Endothelial cell of umbilical vein (primary cell): ENCODE measurements at regions not wholly inside any gene's neighbourhood (a gene's known extent, or its start where the extent isn't known, plus 50 kb on each side); places are given as distances from the start of the nearest gene placed in this dataset.

Experiments
- BruUV-seq: library from RNA; stranded (reverse); fragments of 400-500 nt; replicated peaks from 2 replicates; lab custom pipeline; 2021; lab: Mats Ljungman, UMichigan
- CTCF ChIA-PET: fragments of 300-600, 350-600 bp; sonication (Branson Sonifier 250); formaldehyde crosslinking; loops from one replicate; lab custom pipeline; 2021; ENCODE audit warnings: antibody characterized with exemption, inconsistent platforms; lab: Charles Lee
- POLR2A ChIA-PET: fragments of 300-600, 350-600 bp; sonication (Branson Sonifier 250); formaldehyde crosslinking; loops from one replicate; lab custom pipeline; 2021; ENCODE audit warnings: antibody characterized with exemption, inconsistent platforms; lab: Charles Lee
- DNase-seq: peaks from one replicate; pipeline ENCODE4 v3.0.0-alpha.2; 2011; ENCODE audit warnings: low read depth, low spot score
- FAIRE-seq: peaks from 2 replicates; lab custom pipeline; 2011; peaks lifted over from hg19 to GRCh38; lab: Jason Lieb, UNC
- H2AFZ ChIP-seq: 2 replicates; pipeline ENCODE4 v1.6.0; 2012; ENCODE audit warnings: low read depth, low read length, control low read depth, inconsistent platforms
- H3K27ac ChIP-seq: 2 replicates; pipeline ENCODE4 v1.5.1; 2011; ENCODE audit warnings: low read depth, mild to moderate bottlenecking, control low read depth, low read length, moderate library complexity; ENCODE audit not compliant: insufficient read depth
- H3K27me3 ChIP-seq, 2 experiments: 2 replicates each; pipeline versions ENCODE4 v1.6.0 to v1.6.1; 2011; ENCODE audit warnings: low read length in 2 of 2, mixed read lengths in 1 of 2; ENCODE audit not compliant: control insufficient read depth in 2 of 2, insufficient read depth in 2 of 2
- H3K36me3 ChIP-seq, 2 experiments: 2 replicates in 1 of 2; 3 replicates in 1 of 2; pipeline ENCODE4 v1.5.1; 2011; ENCODE audit warnings: low read length in 2 of 2, mild to moderate bottlenecking in 1 of 2, moderate library complexity in 1 of 2; ENCODE audit not compliant: control insufficient read depth in 2 of 2, insufficient read depth in 2 of 2; ENCODE audit errors: extremely low read depth in 1 of 2
- H3K4me1 ChIP-seq: 3 replicates; pipeline ENCODE4 v1.5.1; 2011; ENCODE audit warnings: mild to moderate bottlenecking, low read length; ENCODE audit not compliant: control insufficient read depth, insufficient read depth; ENCODE audit errors: extremely low read depth
- H3K4me2 ChIP-seq: 2 replicates; pipeline ENCODE4 v1.6.1; 2011; ENCODE audit warnings: low read length, control low read depth, mixed read lengths; ENCODE audit not compliant: insufficient read depth
- H3K4me3 ChIP-seq, 3 experiments: fragments of 200-600 bp in 1 of 3; sonication (generic), shearing (Covaris generic) in 1 of 3; replicated peaks in 1 of 3; 2 replicates each; pipeline ENCODE4 v1.5.1; 2011 to 2016; ENCODE audit warnings: control low read depth in 3 of 3, low read length in 3 of 3, mild to moderate bottlenecking in 2 of 3, inconsistent platforms in 1 of 3, low read depth in 1 of 3, moderate library complexity in 1 of 3; ENCODE audit not compliant: insufficient read depth in 1 of 3
- H3K79me2 ChIP-seq: 2 replicates; pipeline ENCODE4 v1.6.0; 2012; ENCODE audit warnings: low read length, inconsistent platforms; ENCODE audit not compliant: control insufficient read depth, insufficient read depth
- H3K9ac ChIP-seq: replicated peaks from 2 replicates; pipeline ENCODE3; 2011; ENCODE audit warnings: low read length, control low read depth; ENCODE audit not compliant: insufficient read depth; ENCODE audit errors: extremely low read depth
- H3K9me1 ChIP-seq: replicated peaks from 3 replicates; pipeline ENCODE4 v1.6.0; 2011; ENCODE audit warnings: mild to moderate bottlenecking, low read length; ENCODE audit not compliant: control insufficient read depth, insufficient read depth; ENCODE audit errors: extremely low read depth
- H3K9me3 ChIP-seq: replicated peaks from 2 replicates; pipeline ENCODE4 v1.5.1; 2012; ENCODE audit warnings: low read length, inconsistent platforms; ENCODE audit not compliant: control insufficient read depth, insufficient read depth
- H4K20me1 ChIP-seq: replicated peaks from 2 replicates; pipeline ENCODE3; 2011; ENCODE audit warnings: mild to moderate bottlenecking, low read length; ENCODE audit not compliant: control insufficient read depth, insufficient read depth; ENCODE audit errors: extremely low read depth
- CTCF ChIP-seq, 2 donors: IDR thresholded peaks; 1 replicate in 1 of 2; 2 replicates in 1 of 2; pipeline ENCODE4 v1.5.1; 2011; ENCODE audit warnings: low read length in 2 of 2, mild to moderate bottlenecking in 2 of 2, moderate library complexity in 2 of 2, control low read depth in 1 of 2, inconsistent platforms in 1 of 2, low read depth in 1 of 2; ENCODE audit not compliant: insufficient read depth in 1 of 2; ENCODE audit errors: extremely low read depth in 1 of 2
- EZH2 ChIP-seq: IDR thresholded peaks from 2 replicates; pipeline ENCODE4 v1.6.1; 2012; ENCODE audit warnings: borderline replicate concordance, low read depth, mild to moderate bottlenecking, moderate library complexity, low read length, inconsistent platforms; ENCODE audit not compliant: severe bottlenecking
- FOS ChIP-seq: IDR thresholded peaks from 2 replicates; pipeline ENCODE4 v1.6.1; 2011; ENCODE audit warnings: mild to moderate bottlenecking, low read length, moderate library complexity, borderline replicate concordance; ENCODE audit not compliant: insufficient read depth
- GATA2 ChIP-seq: IDR thresholded peaks from 2 replicates; pipeline ENCODE4 v1.7.0; 2011; ENCODE audit warnings: low read depth, mild to moderate bottlenecking, moderate library complexity, mixed read lengths, low read length; ENCODE audit not compliant: insufficient read length, insufficient read depth
- JUN ChIP-seq: IDR thresholded peaks from 2 replicates; pipeline ENCODE4 v1.6.1; 2011; ENCODE audit warnings: borderline replicate concordance, low read depth; ENCODE audit not compliant: insufficient read length, insufficient read depth
- MAX ChIP-seq: IDR thresholded peaks from 2 replicates; pipeline ENCODE4 v1.6.1; 2011; ENCODE audit not compliant: insufficient read depth, insufficient read length
- MYC ChIP-seq: IDR thresholded peaks from one replicate; pipeline ENCODE4 v1.6.1; 2011; ENCODE audit warnings: mild to moderate bottlenecking, low read depth, low read length
- POLR2A ChIP-seq: IDR thresholded peaks from 2 replicates; pipeline ENCODE4 v1.6.1; 2012; ENCODE audit warnings: low read depth, mild to moderate bottlenecking, control low read depth, low read length
- POLR2AphosphoS5 ChIP-seq: IDR thresholded peaks from 2 replicates; pipeline ENCODE4 v1.6.1; 2012; ENCODE audit warnings: low read depth, mild to moderate bottlenecking, control low read depth, low read length, moderate library complexity; ENCODE audit not compliant: insufficient read depth
- dilution Hi-C: fragments of 300-500 bp; cut with MboI; formaldehyde crosslinking; loops from one replicate; pipeline ENCODE4 v1.15.0; 2019; ENCODE audit warnings: low sequenced_read_pairs; ENCODE audit not compliant: extremely low pct_ligation_motif_present
- intact Hi-C: fragments of 100-400 bp; cut with micrococcal nuclease; formaldehyde crosslinking; loops from one replicate; pipeline ENCODE4 v1.10.0; 2022

GRCh38 chr11:15629690-15630321 is 515.1 kb downstream of the INSC start:
- dilution Hi-C loops (no loop called here), intact Hi-C loops (no loop called here)
- no peak overlapping the region for H2AFZ ChIP-seq
- no peak overlapping the region for H3K4me2 ChIP-seq
- no peaks in the 10 kb centered on the region for H3K27me3 ChIP-seq
- ChIA-PET CTCF (interaction anchor here (1.1 to 1.7 kb wide), 2 partner anchors 20 to 983 kb away, joined by 7 to 9 read pairs; no protein-coding TSS in a partner anchor), POLR2A (no interaction called here)
- TF ChIP-seq EZH2 (no peak), POLR2A (no peak)
- H3K36me3 ChIP-seq = no peaks in the 10 kb centered on the region
- no TSS peak for BruUV-seq
- DNase-seq (no peak), FAIRE-seq (no peak)
- no peak overlapping the region for H3K27ac ChIP-seq
- no peaks in the 10 kb centered on the region for H3K79me2 ChIP-seq
- H3K9ac ChIP-seq = no peak overlapping the region
- no peaks in the 10 kb centered on the region for H4K20me1 ChIP-seq
- H3K4me1 ChIP-seq = no peaks in the 10 kb centered on the region
- H3K4me3 ChIP-seq = no peak overlapping the region
- no peaks in the 10 kb centered on the region for H3K9me3 ChIP-seq
- H3K9me1 ChIP-seq = no peaks in the 10 kb centered on the region

- H3K4me1 ChIP-seq = no peaks in the 10 kb centered on the region
- no peaks in the 10 kb centered on the region for H4K20me1 ChIP-seq
- no peaks in the 10 kb centered on the region for H3K27me3 ChIP-seq
- no peaks in the 10 kb centered on the region for H3K79me2 ChIP-seq
- H3K9ac ChIP-seq = no peak overlapping the region
- no peak for DNase-seq
- dilution Hi-C loops (no loop called here), intact Hi-C loops (no loop called here)
- no peaks in the 10 kb centered on the region for H3K9me1 ChIP-seq
- no peak overlapping the region for H3K4me2 ChIP-seq
- BruUV-seq = no TSS peak
- ChIA-PET POLR2A (no interaction called here), CTCF (interaction anchor here (1.7 kb wide), 1 partner anchor 19 kb away, joined by 7 read pairs; no protein-coding TSS in a partner anchor)
- H3K9me3 ChIP-seq = no peaks in the 10 kb centered on the region
- H3K36me3 ChIP-seq = no peaks in the 10 kb centered on the region
- no peak overlapping the region for H3K27ac ChIP-seq
- H2AFZ ChIP-seq = no peak overlapping the region
- H3K4me3 ChIP-seq = no peak overlapping the region
- no peak for TF ChIP-seq GATA2
- no peak for TF ChIP-seq CTCF (IDR thresholded peaks at IDR 0.05; ENCODE audit: extremely low read depth in 1 of 2, insufficient read depth in 1 of 2, low read depth in 1 of 2, low read length in 2 of 2)
- TF ChIP-seq MAX = no peak
- TF ChIP-seq EZH2 = no peak
- no peak for TF ChIP-seq POLR2AphosphoS5
- TF ChIP-seq MYC = no peak
- TF ChIP-seq JUN = no peak
- no peak for TF ChIP-seq POLR2A
- TF ChIP-seq FOS = no peak
- no peak for FAIRE-seq
Measured at GRCh38 chr11:15630896-15631295, 516.2 kb downstream of the INSC start.
